Endodermal cell (in vitro differentiated cells): ENCODE measurements at regions not wholly inside any gene's neighbourhood (a gene's known extent, or its start where the extent isn't known, plus 50 kb on each side); places are given as distances from the start of the nearest gene placed in this dataset.

Experiments used
- DNase-seq: peaks from one replicate; pipeline ENCODE4 v3.0.0-alpha.2; 2017
- H3K27ac ChIP-seq: 2 replicates; pipeline ENCODE4 v1.5.1; 2013; ENCODE audit warnings: mild to moderate bottlenecking, low read depth, low read length, moderate library complexity
- H3K27me3 ChIP-seq: 2 replicates; pipeline ENCODE4 v1.6.1; 2013; ENCODE audit warnings: mild to moderate bottlenecking, low read length, moderate library complexity; ENCODE audit not compliant: insufficient read depth, control insufficient read depth, poor library complexity, severe bottlenecking
- H3K36me3 ChIP-seq: 2 replicates; pipeline ENCODE4 v1.7.0; 2013; ENCODE audit warnings: mild to moderate bottlenecking, low read length, moderate library complexity; ENCODE audit not compliant: control insufficient read depth, insufficient read depth
- H3K4me1 ChIP-seq: one replicate; pipeline ENCODE4 v1.7.0; 2013; ENCODE audit warnings: low read length; ENCODE audit not compliant: control insufficient read depth, insufficient read depth
- H3K4me3 ChIP-seq: 2 replicates; pipeline ENCODE4 v1.5.1; 2013; ENCODE audit warnings: mild to moderate bottlenecking, low read length, moderate library complexity
- H3K9ac ChIP-seq: 2 replicates; pipeline ENCODE4 v1.6.1; 2013; ENCODE audit warnings: mild to moderate bottlenecking, low read length, moderate library complexity; ENCODE audit not compliant: poor library complexity, severe bottlenecking; ENCODE audit errors: extremely low read depth
- H3K9me3 ChIP-seq: 2 replicates; pipeline ENCODE4 v1.6.1; 2013; ENCODE audit warnings: mild to moderate bottlenecking, low read length, moderate library complexity; ENCODE audit not compliant: control insufficient read depth
- H3K27ac Mint-ChIP-seq: 2 replicates; pipeline ENCODE4 v1.8.0; 2020; ENCODE audit warnings: mixed read lengths
- H3K27me3 Mint-ChIP-seq: 2 replicates; pipeline ENCODE4 v1.8.0; 2021; ENCODE audit warnings: mild to moderate bottlenecking, mixed read lengths; ENCODE audit not compliant: insufficient read depth
- H3K36me3 Mint-ChIP-seq: 2 replicates; pipeline ENCODE4 v1.8.0; 2020; ENCODE audit warnings: low read depth, mixed read lengths
- H3K4me1 Mint-ChIP-seq: 2 replicates; pipeline ENCODE4 v1.8.0; 2020; ENCODE audit warnings: mixed read lengths
- H3K4me3 Mint-ChIP-seq: 2 replicates; pipeline ENCODE4 v1.8.0; 2020; ENCODE audit warnings: mild to moderate bottlenecking, moderate library complexity, mixed read lengths
- H3K9me3 Mint-ChIP-seq: 2 replicates; pipeline ENCODE4 v1.8.0; 2020; ENCODE audit warnings: mild to moderate bottlenecking, mixed read lengths
- CTCF ChIP-seq: fragments of 200-600 bp; sonication (generic); conservative IDR thresholded peaks from 2 replicates; pipeline ENCODE4 v1.5.0; 2021; ENCODE audit warnings: antibody characterized with exemption, mild to moderate bottlenecking
- WGBS, 2 experiments: methylation state at CpG; one replicate each; pipeline versions ENCODE4 v1.1.5 to v1.1.7; 2013; ENCODE audit warnings: missing lambda C conversion rate in 2 of 2, mixed read lengths in 1 of 2; ENCODE audit not compliant: insufficient coverage in 1 of 2, insufficient read length in 1 of 2; 5-methylcytosine and 5-hydroxymethylcytosine counted together

DNA sequence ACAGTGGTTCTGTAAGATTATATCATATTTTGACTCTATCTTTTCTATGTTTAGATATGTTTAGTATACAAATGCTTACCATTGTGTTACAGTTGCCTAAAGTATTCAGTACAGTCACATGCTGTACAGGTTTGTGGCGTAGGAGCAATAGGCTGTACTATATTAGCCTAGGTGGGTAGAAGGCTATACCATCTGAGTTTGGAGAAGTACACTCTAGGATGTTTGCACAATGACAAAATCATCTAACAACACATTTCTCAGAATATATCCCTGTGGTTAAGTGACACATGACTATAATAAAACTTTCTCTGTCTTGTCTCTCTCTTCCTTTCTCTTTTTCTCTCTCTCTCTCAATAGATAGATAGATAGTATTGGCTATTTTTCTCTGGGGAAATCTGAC is 1053.1 kb downstream of the STIM2 start:
- no peak overlapping the region for H3K4me3 Mint-ChIP-seq
- H3K27ac Mint-ChIP-seq: no peak overlapping the region
- no peaks in the 10 kb centered on the region for H3K9me3 Mint-ChIP-seq
- Histone ChIP-seq H3K4me1 (no peaks in the 10 kb centered on the region), H3K9ac (no peak overlapping the region), H3K4me3 (no peak overlapping the region), H3K36me3 (no peaks in the 10 kb centered on the region), H3K27ac (no peak overlapping the region), H3K27me3 (no peaks in the 10 kb centered on the region), H3K9me3 (no peaks in the 10 kb centered on the region)
- no peak for TF ChIP-seq CTCF
- H3K36me3 Mint-ChIP-seq: no peaks in the 10 kb centered on the region
- DNase-seq: no peak
- 95 to 100% methylated on average over 1 of the region's 1 CpG for WGBS, 2 experiments
- no peaks in the 10 kb centered on the region for H3K4me1 Mint-ChIP-seq
- no peaks in the 10 kb centered on the region for H3K27me3 Mint-ChIP-seq

GRCh38 chr4:27915822-27916221 is 1055.2 kb downstream of the STIM2 start:
- Mint-ChIP-seq H3K9me3 (no peaks in the 10 kb centered on the region), H3K27me3 (no peaks in the 10 kb centered on the region), H3K4me1 (no peaks in the 10 kb centered on the region), H3K4me3 (no peak overlapping the region), H3K27ac (no peak overlapping the region), H3K36me3 (no peaks in the 10 kb centered on the region)
- H3K4me1 ChIP-seq: no peaks in the 10 kb centered on the region
- no peak overlapping the region for H3K9ac ChIP-seq
- no peak overlapping the region for H3K27ac ChIP-seq
- WGBS, 2 experiments: 78 to 90% methylated on average over 2 of the region's 2 CpGs
- H3K36me3 ChIP-seq: no peaks in the 10 kb centered on the region
- H3K4me3 ChIP-seq: no peak overlapping the region
- H3K9me3 ChIP-seq: no peaks in the 10 kb centered on the region
- no peak for TF ChIP-seq CTCF
- DNase-seq: no peak
- no peaks in the 10 kb centered on the region for H3K27me3 ChIP-seq

DNA sequence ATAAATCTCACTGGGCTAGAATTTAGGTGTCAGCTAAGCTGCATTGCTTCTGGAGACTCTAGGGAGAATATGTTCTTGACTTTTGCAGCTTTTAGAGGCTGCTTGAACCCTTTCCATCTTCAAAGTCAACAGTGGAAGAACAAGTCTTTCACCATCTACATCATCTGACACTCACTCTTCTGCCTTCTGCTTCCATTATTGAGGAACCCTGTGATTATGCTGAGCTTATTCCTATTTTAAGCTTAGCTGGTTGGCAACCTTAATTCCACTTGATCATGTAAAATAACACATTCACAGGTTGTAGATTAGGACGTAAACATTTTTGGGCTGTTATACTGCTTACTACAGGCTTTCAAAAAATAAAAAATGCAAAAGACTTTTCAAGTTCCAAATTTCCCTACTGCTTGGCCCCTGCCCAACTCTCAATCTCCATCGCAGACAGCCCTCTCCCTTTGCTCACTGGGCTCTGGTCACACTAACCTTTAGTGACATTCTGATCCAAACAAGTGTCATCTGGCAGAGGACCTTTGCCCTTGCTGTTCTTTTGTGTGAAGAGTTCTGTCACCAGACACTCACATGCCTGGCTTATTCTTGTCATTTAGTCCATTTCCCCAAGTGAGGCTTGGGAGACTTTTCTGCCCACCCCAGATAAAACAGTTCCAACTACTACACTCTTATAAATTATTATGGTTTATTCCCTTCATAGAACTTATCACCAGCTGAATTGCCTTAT is 1056.0 kb downstream of the STIM2 start:
- Histone ChIP-seq H3K27ac (peak overlapping the region; percentile 59), H3K4me3 (no peak overlapping the region), H3K36me3 (no peaks in the 10 kb centered on the region), H3K9me3 (no peaks in the 10 kb centered on the region), H3K27me3 (no peaks in the 10 kb centered on the region), H3K9ac (no peak overlapping the region), H3K4me1 (no peaks in the 10 kb centered on the region)
- WGBS, 2 experiments: 82 to 98% methylated on average over 2 of the region's 2 CpGs
- no peak for TF ChIP-seq CTCF
- Mint-ChIP-seq H3K9me3 (no peaks in the 10 kb centered on the region), H3K27ac (no peak overlapping the region), H3K4me1 (no peaks in the 10 kb centered on the region), H3K36me3 (no peaks in the 10 kb centered on the region), H3K4me3 (no peak overlapping the region), H3K27me3 (no peaks in the 10 kb centered on the region)
- no peak for DNase-seq
